HG03045 (cell line): ENCODE measurements at regions not wholly inside any gene's neighbourhood (a gene's known extent, or its start where the extent isn't known, plus 50 kb on each side); places are given as distances from the start of the nearest gene placed in this dataset.

Experiments used
- ATAC-seq: cut with Tn5 transposase; IDR thresholded peaks from one replicate; pipeline ENCODE4 v1.9.1; 2021; ENCODE audit warnings: mild to moderate bottlenecking, moderate library complexity; ENCODE audit not compliant: unreplicated experiment

DNA sequence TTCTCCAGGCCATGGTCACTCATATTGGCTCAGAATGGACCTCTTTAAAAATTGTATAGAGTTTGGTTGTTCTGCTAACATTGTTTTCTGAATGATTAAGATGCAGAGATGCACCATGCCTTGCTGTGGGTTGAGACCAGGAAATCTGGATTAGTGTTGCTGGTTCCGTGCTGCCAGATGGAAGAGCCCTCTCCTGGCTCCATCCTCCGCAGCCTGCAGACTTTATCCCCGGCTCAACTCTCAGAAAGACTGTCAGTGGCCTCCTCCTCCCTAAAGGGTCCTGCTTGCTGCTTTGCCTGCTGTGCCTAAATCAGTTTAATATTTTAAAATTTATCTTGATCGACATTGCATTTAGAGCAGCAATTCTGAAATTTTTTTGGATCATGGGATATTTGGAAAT is 196.7 kb downstream of the TENT4A start:
- ATAC-seq, result no peak

DNA sequence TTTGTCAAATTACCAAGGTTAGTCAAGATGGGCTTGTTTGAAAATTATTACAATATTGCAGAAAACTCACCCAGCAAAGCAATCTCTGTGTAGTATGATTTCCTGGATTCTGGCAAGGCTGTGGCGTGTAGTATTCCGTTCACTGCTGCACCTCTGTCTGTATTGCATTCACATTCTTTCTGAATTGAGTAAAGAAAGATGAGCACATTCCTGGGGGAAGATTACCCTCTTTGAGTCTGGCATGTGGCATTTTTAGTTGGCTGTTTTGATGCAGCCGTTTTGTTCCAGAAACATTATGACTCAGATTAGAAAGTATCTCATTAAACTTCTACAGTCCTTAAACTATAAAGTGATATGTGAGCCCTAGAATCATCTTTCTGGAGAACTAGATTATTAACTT is 197.7 kb downstream of the TENT4A start:
- ATAC-seq, result no peak

DNA sequence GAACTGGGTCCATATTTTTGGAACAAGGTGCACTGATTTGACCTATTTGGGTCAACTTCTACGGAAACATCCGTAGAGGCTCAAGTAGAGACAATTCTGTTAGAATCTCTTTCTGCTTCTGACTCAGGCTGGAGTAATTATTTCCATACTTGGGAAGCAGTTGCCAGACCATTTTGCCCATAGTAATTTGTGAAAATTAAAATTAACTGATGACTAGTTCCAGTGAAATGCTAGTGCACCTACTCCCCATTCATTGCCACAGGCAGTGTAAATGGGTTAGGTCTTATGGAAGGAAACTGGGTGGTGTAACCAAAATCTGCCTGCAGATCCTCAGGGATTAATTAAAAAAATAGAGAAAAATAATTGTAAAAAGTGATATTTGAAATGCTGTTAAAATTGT is 201.1 kb downstream of the TENT4A start:
- no peak for ATAC-seq

DNA sequence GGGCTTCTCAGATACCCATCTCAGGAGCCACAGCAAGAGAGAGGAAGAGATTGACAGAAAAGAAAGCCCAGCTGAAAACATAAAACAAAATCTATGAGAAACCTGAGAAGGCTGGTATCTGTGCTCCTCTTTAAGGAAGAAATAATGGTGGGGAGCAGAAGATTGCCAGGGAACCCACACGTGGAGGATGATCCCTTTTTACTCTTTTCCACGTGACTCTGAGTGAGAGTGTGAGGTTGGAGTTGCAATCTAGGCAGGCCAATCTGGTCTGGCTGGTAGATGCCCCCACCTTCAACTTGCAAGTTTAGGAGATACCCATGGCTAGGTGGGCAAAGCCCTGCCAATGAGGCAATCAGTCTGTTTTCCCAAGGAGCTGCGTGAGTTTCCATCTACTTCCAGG is 202.3 kb downstream of the TENT4A start:
- no peak for ATAC-seq

DNA sequence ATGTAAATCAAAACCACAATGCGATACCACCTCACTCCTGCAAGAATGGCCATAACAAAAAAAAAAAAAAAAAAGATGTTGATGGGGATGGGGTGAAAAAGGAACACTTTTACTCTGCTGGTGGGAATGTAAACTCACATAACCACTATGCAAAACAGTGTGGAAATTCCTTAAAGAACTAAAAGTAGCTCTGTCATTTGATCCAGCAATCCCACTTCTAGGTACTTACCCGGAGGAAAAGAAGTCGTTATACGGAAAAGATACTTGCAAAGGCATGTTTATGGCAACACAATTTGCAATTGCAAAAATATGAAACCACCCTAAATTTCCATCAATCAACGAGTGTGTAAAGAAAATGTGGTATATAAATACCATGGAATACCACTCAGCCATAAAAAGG is 205.0 kb downstream of the TENT4A start:
- no peak for ATAC-seq

DNA sequence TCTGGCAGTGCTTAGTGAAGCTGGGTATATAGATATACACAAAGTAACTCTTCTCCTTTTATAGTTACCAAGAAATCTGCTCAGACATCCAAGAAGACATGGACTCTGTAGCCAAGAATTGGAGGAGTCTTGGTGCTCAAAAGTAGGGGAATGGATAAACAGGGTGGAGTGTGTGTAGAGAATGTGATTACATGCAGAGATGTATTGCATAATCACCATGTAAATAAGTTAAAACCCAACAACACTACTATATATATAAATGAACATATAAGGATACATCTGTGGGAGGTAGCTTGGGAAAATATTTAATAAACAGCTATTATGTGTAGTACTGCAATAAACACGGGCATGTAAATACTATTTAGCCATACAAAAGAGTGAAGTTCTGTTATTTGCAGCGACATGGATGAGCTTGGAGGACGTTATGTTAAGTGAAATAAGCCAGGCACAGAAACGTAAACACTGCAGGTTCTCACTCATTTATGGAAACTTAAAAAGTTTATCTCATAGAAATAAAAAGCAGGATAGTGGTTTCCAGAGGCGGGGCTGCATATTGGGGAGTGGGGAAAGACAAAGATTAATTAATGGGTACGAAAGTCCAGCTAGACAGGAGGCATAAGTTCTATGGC is 207.5 kb downstream of the TENT4A start:
- ATAC-seq, result no peak

DNA sequence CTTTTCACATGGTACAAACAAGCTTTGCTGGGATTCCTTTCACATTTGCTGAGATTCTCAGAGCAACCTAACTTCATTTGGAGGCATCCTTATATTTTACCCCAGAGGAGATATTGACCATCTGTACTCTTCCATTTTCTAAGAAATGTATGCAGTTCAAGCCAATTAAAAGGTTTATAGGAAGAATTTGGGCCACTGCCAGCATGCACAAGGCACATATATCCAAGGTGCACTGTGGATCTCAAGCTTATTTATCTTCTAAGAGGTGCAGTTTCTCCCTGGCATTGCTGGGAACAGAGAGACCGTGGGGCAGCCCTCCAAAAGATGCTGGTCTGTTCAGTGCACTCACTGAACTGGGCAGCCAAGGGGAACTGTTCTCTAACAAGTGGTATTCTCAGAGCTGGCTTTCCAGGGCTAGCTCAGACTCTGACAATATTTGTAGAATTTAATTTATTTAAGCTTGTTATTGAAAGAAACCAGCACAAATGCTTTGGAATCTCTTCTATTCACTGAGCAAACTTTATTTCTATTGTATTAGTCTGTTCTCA is 213.3 kb downstream of the TENT4A start:
- ATAC-seq, result no peak

DNA sequence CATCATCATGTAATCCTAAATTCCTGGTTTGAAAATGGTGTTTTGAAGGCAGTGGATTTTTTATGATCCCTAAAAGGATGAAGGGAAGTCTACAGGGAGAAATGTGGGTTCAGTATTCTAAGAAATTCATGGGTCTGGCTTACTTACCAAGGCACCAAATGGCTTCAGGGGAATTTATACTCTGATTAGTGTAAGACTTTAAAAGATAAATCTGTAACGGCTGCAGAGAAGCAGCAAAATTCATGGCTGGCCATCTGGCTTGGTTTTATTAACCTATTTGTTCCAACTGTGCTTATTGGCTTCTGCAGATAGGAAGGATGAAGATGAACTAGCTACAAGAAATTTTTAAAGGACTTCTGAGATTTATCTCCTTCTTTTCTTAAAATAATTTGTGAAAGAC is 222.8 kb downstream of the TENT4A start:
- no peak for ATAC-seq

DNA sequence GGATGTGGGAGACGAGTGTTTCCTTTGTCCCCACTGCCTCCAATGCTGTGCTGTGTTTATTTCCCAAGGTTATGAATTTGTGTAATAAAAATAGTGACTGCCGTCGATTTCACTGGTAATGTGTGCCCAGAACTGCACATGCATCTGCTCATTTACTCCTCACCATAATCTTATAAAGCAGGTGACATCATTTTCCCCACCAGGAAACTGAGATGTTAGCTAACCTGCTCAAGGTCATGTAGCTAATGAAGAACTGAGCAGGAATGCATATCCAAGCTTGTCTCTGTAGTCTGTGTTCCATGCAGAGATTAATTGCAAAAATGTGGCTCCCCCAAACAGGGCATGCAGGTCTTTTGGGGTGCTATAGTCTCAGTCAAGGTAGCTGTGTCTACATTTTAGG is 224.4 kb downstream of the TENT4A start:
- no peak for ATAC-seq

DNA sequence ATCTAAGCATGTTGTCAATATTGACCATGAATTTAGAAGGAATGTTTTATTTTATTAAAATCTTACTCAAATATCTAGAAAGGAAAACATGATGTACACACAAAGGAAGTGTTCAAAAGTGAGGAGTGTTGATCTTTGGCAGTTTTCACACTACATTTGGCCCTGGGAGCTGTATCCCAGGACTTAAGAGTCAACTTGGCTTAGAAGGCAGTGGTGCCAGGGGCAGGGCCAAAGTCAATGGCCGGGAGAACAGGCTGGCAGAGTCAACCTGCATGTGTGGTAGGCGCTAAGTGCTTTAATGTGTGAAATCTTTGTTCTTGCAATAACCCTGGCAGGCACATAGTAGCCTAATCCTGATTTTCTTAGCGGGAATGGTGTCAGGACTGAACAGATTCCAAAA is 228.4 kb downstream of the TENT4A start:
- ATAC-seq, result no peak

DNA sequence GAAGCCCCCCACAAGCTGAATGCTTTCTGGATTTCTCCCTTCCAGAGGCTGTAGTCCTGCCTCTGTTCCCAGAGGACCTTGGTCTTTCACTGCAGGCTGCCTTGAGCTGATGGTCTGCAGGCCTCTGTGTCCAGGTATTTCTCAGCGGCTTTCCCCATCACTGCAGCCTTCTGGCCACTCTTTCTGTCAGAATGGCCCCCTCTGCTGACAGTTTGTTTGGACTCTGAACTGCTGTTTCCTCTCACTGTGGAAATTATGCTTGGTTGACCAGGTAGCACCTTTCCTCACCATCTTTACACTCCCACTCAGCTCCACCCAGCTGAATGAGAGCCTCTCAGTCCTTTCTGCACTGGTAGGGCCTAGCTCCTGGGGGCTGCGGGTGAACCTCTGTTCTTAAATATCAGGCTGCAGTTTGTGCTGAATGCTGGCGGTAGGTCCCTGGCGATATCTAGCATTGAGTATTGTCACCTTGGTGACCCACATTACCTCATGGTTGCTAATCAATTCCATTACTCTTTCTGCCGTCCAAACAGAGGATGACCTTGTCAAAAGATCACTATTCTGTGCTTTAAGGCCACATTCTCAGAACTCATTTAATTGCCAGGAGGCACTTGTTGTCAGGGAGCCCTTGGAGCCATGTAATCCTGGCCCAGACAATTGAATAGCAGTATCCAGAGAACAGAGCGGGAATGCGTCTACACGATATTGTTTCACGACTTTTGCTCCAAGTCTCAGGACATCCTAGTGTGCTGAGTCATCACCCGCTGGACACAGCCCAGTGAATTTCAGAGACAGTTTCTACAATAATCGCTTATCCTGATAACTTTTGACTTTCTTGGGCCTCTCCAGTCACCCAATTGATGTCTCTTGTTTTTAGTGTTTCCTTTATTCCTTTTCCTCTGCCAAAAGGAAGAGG is 230.2 kb downstream of the TENT4A start:
- ATAC-seq, result no peak

DNA sequence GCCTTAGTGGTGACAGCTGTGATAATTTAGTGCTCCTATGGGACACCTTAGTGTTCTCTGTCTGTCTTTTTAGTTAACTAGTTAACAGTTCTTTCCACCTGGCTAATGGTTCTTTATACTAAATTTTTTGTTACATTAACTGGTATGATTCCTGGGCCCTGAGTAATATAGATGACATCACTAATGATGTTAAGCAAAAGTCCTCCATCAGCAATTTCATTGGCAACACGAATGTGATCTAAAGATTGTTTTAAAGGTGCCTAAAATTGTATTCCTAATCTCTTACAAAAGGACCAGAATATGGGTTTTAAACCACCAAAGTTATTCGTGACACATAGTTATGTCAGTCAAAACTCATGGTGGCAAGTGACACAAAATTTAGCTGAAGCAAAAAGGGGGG is 235.3 kb downstream of the TENT4A start:
- ATAC-seq, result no peak

DNA sequence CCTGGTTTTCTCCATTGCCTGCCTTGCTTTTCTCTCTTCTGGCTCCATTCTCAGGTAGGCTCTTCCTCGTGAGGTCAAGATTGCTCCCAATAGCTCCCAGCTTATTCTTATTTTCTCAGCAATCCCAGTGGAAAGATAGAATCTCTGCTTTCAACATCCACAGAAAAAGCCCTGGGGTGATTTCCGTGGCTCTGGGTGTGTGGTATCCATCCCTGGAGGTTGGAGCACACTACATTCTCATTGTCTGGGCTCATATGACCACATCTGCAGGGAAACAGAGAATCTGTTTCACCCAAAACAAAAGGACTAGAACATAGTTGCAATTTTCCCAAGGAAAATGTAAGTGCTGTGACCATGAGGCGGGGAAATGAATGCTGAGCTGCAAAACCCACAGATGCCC is 236.0 kb downstream of the TENT4A start:
- no peak for ATAC-seq

DNA sequence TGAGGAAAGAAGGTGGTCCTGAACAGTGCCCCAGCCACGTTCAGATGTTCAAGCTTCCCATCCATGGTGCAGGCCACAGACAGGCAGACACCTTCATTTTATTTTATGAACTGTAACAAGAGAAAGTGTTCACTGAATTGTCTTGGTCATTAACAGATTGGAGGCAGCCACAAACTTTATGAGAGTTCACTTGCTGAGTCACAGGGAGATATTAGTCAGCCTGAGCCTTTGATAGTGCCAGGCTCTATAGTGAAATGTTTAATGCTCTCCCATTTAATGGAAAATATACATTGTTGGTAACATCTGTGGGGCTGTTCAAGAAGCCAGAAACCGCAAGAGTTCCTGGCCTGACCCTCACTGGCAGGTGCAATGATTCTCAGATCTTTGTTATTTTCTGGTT is 237.0 kb downstream of the TENT4A start:
- no peak for ATAC-seq

DNA sequence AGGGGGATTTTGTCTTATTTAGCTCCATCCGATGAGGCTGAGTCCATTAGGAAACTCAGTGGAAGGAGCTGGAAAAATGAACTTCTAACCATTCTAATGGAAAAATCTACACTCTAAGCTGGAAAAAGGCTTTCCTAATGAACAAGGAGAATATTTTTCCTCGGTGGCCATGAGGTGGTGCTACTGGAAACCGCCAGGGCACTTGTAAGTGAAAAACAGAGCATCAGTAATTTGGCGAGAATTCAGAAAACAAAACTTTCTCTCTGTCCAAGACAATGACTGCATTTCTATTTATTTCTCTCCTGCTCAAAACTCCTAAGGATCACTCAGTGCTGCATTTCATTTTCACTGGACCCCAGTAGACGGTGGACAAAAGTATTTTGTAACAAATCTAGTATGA is 237.6 kb downstream of the TENT4A start:
- ATAC-seq, result no peak

DNA sequence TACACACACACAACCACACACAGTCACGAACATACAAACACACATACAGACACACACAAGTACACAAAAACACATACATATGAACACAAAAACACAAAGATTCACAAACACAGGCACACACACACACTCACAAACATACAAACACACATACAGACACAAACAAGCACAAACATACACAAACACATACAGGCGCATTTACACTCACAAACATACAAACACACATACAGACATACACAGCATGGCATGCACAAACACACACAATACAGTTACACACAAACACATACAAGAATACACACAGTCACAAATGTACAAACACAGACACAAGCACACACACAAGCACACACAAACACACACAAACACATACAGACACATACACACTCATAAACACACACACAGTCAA is 247.9 kb downstream of the TENT4A start:
- no peak for ATAC-seq

DNA sequence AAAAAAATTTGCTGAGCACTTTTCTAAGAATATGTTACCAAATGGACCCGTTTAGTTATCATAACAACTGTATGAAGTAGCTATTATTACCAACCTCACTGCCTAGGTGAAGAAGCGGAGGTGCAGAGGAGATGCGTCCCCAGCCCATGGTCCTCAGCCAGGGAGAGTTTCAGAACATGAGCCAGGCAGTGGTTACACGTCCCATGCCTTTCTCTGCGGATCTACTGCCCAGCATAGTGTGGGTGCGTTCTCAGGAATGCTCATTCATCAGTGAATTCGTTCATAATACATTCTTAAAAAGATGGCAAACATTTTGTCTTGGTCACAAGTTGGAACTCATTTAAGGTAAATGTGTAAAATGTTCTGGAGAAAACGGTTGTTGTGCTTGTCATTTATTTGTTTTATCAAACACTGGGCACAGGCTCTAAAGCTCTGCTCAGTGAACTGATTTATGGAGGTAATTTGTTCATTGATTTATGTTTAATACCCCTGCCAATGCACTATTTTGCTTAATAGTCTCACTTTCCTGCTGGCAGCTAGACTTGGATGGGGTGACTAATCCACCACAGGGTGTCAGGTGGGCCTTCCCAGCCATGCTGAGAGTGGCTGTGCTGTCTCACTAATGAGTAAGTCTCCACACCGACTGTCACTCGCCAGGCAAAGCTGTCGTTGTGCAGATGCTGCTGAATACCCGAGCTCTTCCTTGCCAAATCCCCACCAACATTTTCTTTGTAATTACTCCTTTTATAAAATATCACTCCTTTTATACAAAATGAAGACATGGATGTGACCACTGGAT is 248.8 kb downstream of the TENT4A start:
- no peak for ATAC-seq

DNA sequence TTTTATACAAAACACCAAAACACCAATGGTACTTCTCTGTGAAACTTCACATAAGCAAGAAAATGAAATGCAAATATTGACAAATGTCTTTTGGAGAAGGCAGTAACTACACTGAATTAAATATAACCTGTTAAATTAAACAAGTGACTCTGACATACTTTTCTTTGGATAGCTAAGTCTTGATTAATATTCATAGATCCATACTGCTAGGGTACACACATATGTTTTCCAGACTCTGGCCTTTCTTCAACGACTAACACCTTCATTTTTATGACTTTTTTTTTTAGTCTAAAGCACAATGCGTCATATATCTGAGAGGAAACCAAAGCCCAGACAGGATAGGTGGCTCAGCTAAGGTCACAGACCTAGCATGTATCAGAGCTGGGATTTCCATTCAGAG is 263.7 kb downstream of the TENT4A start:
- ATAC-seq, result no peak

DNA sequence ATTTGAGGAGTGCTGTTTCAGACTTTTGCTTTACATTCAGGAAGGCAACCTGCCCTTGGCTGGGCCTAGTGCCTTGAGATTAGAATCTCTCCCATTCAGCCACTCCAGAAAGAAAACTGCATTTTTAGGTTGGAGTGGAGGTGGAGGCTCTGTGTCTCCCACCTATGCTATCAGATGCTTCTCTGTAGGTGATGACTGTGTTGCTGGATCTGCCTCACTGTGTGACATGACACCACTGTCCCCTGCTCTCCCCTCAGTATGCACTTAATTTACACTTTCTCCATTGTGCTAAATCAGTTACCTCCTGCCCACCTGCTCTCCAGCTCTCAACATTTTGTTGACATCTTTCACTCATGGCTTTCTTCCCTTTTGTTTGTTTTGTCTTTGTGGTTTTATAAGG is 265.8 kb downstream of the TENT4A start:
- no peak for ATAC-seq

DNA sequence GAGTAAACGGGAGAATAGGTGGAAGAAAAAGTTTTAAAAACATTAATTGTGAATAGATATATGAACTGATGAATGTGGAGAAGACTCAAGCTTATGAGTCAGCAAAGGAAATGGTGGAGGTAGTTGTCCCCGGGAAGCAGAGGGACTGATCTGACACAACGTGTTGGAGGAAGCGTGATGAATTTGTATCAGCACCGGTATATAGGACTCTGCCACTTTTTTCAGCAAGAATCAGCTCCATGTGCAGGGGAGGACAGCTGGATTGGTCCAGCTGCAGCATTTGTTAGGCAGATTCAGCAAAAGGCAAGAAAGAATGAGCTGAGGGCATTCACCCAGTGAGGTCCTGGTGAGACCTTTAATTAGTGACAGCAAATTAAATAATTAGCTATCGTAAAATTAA is 276.0 kb downstream of the TENT4A start:
- ATAC-seq, result no peak

DNA sequence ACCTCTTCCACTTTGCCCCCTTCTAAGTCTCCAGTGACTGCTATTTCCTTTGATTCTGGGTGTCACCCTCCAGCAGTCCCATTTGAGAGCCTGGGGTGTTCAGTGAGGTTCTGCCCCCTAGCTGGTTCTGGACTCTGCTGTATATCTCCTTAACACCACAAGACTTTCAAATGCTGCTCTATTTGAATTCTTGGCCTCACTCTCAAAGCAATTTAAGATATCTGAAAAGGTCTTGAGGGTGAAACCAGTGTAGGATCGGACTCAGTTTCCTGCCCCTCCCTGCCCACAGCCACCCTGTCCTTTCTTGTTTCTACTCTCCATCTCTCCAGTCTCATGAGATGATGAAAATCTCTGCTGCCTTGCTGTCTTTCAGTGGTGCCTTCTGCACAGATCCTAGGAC is 280.9 kb downstream of the TENT4A start:
- ATAC-seq, result no peak

DNA sequence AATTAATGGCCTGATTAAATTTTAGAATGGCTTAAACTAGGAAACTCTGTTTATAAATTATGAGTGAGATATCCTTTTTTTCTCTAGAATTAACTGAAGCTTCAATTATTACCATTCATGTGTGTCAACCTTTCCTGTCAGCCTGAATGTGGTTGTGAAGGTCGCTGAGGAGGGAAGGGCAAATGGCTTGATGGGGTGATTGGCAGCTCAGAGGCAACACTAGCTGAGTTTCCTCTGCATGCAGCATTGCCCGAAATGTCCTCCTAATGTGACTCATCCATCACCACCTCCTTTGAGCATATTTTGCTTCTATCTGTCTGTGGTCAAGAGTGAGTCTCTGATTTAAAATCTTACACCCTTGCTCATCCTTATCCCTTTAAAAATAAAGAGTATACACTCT is 281.9 kb downstream of the TENT4A start:
- no peak for ATAC-seq
